ENCODE measurements at regions not wholly inside any gene's neighbourhood (a gene's known extent, or its start where the extent isn't known, plus 50 kb on each side); places are given as distances from the start of the nearest gene placed in this dataset.

DNA sequence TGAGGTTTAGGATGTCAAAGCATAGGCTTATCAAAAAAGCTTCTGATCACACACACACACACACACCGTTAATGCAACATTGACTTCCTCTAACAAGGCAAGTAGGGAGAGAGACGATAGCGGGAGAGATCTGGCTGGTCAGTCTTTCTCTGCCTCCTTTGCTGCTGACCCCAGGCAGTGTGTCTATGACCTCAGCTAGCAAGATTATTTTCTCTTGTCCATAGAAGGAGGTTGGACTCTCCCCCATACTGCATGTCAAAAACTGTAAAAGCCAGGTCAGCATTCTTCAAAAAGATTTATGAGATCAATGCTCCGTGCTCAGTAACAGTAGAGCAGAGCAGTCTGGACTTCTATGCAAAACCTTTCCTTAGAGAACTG is 63.5 kb upstream of the PGM2 start:
- TF ChIP-seq, protein P1, sequence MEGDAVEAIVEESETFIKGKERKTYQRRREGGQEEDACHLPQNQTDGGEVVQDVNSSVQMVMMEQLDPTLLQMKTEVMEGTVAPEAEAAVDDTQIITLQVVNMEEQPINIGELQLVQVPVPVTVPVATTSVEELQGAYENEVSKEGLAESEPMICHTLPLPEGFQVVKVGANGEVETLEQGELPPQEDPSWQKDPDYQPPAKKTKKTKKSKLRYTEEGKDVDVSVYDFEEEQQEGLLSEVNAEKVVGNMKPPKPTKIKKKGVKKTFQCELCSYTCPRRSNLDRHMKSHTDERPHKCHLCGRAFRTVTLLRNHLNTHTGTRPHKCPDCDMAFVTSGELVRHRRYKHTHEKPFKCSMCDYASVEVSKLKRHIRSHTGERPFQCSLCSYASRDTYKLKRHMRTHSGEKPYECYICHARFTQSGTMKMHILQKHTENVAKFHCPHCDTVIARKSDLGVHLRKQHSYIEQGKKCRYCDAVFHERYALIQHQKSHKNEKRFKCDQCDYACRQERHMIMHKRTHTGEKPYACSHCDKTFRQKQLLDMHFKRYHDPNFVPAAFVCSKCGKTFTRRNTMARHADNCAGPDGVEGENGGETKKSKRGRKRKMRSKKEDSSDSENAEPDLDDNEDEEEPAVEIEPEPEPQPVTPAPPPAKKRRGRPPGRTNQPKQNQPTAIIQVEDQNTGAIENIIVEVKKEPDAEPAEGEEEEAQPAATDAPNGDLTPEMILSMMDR (conservative IDR thresholded peaks at IDR 0.05; ENCODE audit: low read depth, low read length), result no peak
- no peak for TF ChIP-seq EZH2 (IDR thresholded peaks at IDR 0.05; ENCODE audit: borderline replicate concordance, low read depth, low read length, poor library complexity, severe bottlenecking)
